IPS-20b (cell line): ENCODE measurements at regions not wholly inside any gene's neighbourhood (a gene's known extent, or its start where the extent isn't known, plus 50 kb on each side); places are given as distances from the start of the nearest gene placed in this dataset.

Experiments used
- H3K27ac ChIP-seq: one replicate; pipeline ENCODE4 v1.5.1; 2013; ENCODE audit warnings: low read length
- H3K27me3 ChIP-seq: 2 replicates; pipeline ENCODE4 v1.6.1; 2013; ENCODE audit warnings: mild to moderate bottlenecking, low read length, inconsistent platforms; ENCODE audit not compliant: insufficient read depth
- H3K36me3 ChIP-seq: 2 replicates; pipeline ENCODE4 v1.6.1; 2013; ENCODE audit warnings: low read depth, mild to moderate bottlenecking, inconsistent platforms, low read length, moderate library complexity; ENCODE audit not compliant: insufficient read depth
- H3K4me1 ChIP-seq: 2 replicates; pipeline ENCODE4 v1.6.1; 2013; ENCODE audit warnings: mild to moderate bottlenecking, control low read depth, inconsistent platforms, low read length, moderate library complexity; ENCODE audit not compliant: insufficient read depth
- H3K4me3 ChIP-seq: 2 replicates; pipeline ENCODE4 v1.5.1; 2013; ENCODE audit warnings: mild to moderate bottlenecking, low read length, inconsistent platforms
- H3K9ac ChIP-seq: 2 replicates; pipeline ENCODE4 v1.6.1; 2013; ENCODE audit warnings: low read depth, mild to moderate bottlenecking, inconsistent platforms, low read length, moderate library complexity
- H3K9me3 ChIP-seq: 2 replicates; pipeline ENCODE4 v1.6.1; 2013; ENCODE audit warnings: mild to moderate bottlenecking, low read depth, low read length, inconsistent platforms; ENCODE audit not compliant: insufficient read depth

DNA sequence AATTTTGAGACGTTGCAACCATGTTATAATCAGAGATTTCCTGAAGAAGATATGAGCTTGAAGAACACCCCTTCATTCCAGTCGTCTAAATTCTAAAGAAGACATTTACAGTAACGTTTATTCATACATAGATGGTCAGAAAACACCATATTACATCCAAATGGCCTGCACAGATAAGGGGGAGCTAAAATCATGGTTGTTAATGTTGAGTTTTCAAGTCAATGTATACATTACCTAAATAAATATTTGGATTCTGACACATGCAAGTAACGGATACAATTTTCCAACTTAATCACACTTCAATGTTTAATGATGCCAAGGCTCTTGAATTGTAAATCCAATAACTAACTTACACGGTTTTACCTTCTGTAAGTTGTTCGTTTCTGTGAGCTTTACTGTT, 318.4 kb downstream of the SLC6A15 start:
- Histone ChIP-seq H3K9me3 (no peaks in the 10 kb centered on the region), H3K27me3 (no peaks in the 10 kb centered on the region), H3K4me3 (no peak overlapping the region), H3K9ac (no peak overlapping the region), H3K27ac (no peak overlapping the region), H3K36me3 (no peaks in the 10 kb centered on the region), H3K4me1 (peaks cover 11% of the 10 kb centered on the region)

DNA sequence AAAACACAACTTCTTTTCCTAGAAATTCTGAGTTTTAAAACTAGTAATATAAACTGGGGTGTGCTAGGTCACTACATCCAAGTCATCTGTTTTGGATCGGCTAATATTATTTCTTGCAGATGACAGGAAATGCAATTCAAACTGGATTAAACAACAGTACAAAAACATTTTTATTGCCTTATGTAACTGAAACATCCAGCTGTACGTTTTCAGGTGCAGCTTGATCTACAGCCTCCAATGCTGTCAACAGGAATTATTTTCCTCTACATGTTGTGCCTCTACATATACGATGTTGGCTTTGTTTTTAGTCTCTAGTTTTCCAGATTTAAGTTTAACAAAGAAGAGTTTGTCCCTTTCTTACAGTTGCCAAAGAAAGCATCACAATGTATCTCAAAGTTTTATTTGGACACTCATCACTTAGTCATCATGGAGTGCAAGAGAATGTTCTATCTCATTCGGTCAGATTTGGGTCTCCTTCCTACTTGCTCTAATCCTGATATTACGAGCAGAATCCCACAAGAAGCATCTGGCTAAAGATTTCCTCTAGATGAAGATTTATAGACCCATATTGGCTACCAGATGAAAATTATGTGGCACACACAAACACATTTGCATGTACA, 326.7 kb downstream of the SLC6A15 start:
- Histone ChIP-seq H3K27me3 (no peaks in the 10 kb centered on the region), H3K9ac (no peak overlapping the region), H3K9me3 (no peaks in the 10 kb centered on the region), H3K4me3 (no peak overlapping the region), H3K4me1 (no peaks in the 10 kb centered on the region), H3K27ac (no peak overlapping the region), H3K36me3 (no peaks in the 10 kb centered on the region)

DNA sequence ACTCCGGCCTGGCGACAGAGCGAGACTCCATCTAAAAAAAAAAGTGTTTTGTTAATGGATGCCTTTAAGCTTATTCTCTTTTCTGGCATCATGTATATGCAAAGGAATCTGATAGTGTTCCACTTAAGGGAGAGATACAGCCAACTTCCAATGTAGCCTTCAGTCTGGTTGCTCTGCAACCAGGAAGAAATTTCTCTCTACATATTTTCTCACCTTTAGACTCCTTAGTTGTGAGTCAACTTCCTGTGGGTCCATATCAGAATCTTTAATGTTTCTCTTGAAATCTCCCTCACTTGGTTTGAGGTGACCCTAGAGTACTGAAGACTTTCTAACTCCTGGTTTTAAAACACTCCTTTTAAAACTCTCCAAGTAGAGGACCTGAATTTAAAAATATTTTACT, 340.4 kb downstream of the SLC6A15 start:
- no peak overlapping the region for H3K9ac ChIP-seq
- peaks cover 6% of the 10 kb centered on the region; the same call in 1 of the 2 replicates for H3K4me1 ChIP-seq
- no peaks in the 10 kb centered on the region for H3K9me3 ChIP-seq
- no peak overlapping the region for H3K27ac ChIP-seq
- no peaks in the 10 kb centered on the region for H3K36me3 ChIP-seq
- no peaks in the 10 kb centered on the region for H3K27me3 ChIP-seq
- no peak overlapping the region for H3K4me3 ChIP-seq

DNA sequence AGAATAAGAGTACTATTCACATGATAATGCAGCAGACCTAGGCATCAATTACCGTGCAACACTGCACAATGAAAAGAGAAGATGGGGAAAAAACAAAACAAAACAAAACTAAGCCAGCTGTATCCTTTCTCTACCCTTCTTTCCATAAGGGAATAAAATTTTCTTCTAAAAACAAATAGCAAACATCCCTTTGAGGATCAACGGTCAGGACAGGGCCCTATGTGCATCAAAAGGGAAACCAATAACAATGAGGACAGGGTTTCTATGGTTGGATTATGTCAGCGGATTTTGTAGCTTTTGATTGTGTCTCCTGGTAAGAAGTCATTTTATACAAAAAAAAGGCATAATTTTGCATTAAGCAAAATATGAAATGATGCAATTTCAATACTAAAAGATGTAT, 350.3 kb downstream of the SLC6A15 start:
- Histone ChIP-seq H3K4me1 (peaks cover 9% of the 10 kb centered on the region; the same call in 1 of the 2 replicates), H3K36me3 (no peaks in the 10 kb centered on the region), H3K9ac (no peak overlapping the region), H3K27ac (no peak overlapping the region), H3K4me3 (no peak overlapping the region), H3K27me3 (no peaks in the 10 kb centered on the region), H3K9me3 (no peaks in the 10 kb centered on the region; the same call in 1 of the 2 replicates)

DNA sequence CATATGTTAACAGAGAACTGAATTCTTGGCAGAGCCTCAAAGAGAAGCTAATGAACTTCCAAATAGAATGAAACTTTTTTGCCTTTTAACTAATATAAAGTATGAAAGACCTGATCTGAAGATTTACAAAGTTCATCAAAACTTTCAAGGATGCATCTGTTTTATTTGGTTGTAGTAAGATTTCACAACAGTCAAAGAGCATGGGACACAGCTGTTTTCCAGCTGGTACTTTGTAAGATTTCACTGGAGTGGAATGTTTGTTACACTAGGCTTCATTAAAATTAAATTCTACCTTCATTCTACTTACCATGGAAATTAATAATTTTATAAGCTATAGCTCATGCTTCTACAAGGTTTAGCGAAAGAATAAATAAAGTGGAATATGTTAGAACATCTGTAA, 351.2 kb downstream of the SLC6A15 start:
- Histone ChIP-seq H3K27me3 (no peaks in the 10 kb centered on the region), H3K9me3 (no peaks in the 10 kb centered on the region; the same call in 1 of the 2 replicates), H3K36me3 (no peaks in the 10 kb centered on the region), H3K4me1 (peaks cover 9% of the 10 kb centered on the region; the same call in 1 of the 2 replicates), H3K4me3 (no peak overlapping the region), H3K9ac (no peak overlapping the region), H3K27ac (no peak overlapping the region)

DNA sequence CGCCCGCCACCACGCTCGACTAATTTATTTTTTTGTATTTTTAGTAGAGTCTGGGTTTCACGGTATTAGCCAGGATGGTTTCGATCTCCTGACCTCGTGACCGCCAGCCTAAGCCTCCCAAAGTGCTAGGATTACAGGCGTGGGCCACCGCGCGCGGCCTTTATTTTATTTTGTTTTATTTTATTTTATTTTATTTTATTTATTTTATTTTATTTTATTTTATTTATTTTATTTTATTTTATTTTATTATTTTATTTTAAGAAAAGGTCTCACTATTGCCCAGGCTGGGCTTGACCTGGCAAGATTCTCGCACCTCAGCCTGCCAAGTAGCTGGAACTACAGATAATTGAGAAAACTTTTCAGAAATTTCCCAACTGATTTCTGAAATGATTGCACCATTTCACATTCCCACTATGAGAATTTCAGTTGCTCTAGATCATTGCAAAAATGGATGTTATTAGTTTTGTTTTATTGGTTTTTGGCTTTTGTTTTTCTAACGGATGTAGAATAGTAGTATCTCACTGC, 358.3 kb downstream of the SLC6A15 start:
- no peaks in the 10 kb centered on the region for H3K9me3 ChIP-seq
- no peaks in the 10 kb centered on the region for H3K4me1 ChIP-seq
- no peaks in the 10 kb centered on the region for H3K27me3 ChIP-seq
- no peak overlapping the region for H3K9ac ChIP-seq
- H3K4me3 ChIP-seq: no peak overlapping the region
- no peak overlapping the region for H3K27ac ChIP-seq
- H3K36me3 ChIP-seq: no peaks in the 10 kb centered on the region

DNA sequence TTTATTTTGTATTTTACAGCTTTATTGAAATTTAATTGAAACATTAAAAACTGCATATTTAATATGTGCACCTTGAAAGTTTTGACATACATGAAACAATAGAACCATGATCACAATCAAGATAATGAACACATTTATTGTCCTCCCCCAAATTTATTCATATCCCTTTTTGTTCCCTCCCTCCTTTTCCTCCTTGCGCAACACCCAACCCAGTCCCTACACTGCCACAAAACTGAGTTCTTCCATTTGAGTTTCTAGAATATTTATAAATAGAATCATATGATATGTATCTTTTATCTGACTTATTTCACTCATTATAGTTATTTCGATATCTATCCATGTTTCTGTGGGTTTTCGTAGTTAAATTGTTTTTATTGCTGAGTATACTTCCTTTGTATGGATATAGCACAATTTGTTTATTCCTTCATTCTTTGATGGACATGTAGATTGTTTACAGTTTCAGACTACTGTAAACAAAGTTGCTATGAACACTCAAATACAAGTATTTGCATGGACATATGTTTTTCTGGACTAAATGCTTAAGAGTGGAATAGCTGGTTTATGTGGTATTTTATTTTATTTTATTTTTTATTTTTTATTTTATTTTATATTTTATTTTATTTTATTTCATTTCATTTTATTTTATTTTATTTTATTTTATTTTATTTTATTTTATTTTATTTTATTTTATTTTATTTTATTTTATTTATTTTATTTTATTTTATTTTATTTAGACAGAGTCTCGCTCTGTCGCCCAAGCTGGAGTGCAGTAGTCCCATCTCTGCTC, 359.1 kb downstream of the SLC6A15 start:
- Histone ChIP-seq H3K9me3 (no peaks in the 10 kb centered on the region), H3K27ac (no peak overlapping the region), H3K36me3 (no peaks in the 10 kb centered on the region), H3K27me3 (no peaks in the 10 kb centered on the region), H3K9ac (no peak overlapping the region), H3K4me3 (no peak overlapping the region), H3K4me1 (no peaks in the 10 kb centered on the region)

DNA sequence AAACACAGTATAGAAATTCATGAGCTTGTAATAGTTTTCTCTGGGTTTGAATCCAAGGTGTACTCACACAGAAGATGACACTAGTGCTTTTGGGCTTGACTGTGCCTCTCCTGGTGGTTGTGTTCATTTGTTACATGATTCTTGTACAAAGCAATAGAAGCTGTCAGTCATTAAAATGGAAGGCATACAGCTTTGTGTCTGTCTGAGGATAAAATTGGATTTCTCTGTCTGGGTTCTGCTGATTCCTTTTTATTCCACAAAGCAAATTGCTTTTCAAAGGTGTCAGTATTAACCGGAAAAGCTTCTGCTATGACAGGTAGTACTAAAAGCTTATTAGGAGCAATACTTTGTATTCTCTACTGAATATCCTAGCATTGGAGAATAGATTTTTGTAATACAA, 361.2 kb downstream of the SLC6A15 start:
- H3K4me1 ChIP-seq: no peaks in the 10 kb centered on the region
- no peaks in the 10 kb centered on the region for H3K36me3 ChIP-seq
- H3K9me3 ChIP-seq: no peaks in the 10 kb centered on the region
- no peak overlapping the region for H3K27ac ChIP-seq
- no peaks in the 10 kb centered on the region for H3K27me3 ChIP-seq
- no peak overlapping the region for H3K9ac ChIP-seq
- H3K4me3 ChIP-seq: no peak overlapping the region

DNA sequence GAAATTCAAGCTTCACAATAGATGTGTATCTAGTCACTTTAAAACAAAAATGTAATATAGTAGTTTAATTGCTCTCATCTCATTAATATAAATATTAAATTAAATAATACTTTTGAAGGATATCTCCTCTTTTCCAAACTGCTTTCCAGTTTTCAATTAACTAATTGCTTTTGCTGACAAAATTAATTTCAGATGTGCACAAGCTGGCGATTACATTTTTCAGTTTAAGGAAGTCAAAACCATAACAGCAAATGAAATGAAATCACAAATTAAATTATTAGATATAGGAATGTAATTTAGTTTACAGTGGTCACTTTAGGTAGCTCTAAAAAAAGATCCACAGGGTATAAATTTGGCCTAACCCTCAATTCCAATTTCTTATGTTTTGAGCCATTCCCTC, 362.1 kb downstream of the SLC6A15 start:
- H3K4me1 ChIP-seq: no peaks in the 10 kb centered on the region
- no peak overlapping the region for H3K9ac ChIP-seq
- no peak overlapping the region for H3K4me3 ChIP-seq
- no peaks in the 10 kb centered on the region for H3K27me3 ChIP-seq
- no peak overlapping the region for H3K27ac ChIP-seq
- no peaks in the 10 kb centered on the region for H3K36me3 ChIP-seq
- no peaks in the 10 kb centered on the region for H3K9me3 ChIP-seq

DNA sequence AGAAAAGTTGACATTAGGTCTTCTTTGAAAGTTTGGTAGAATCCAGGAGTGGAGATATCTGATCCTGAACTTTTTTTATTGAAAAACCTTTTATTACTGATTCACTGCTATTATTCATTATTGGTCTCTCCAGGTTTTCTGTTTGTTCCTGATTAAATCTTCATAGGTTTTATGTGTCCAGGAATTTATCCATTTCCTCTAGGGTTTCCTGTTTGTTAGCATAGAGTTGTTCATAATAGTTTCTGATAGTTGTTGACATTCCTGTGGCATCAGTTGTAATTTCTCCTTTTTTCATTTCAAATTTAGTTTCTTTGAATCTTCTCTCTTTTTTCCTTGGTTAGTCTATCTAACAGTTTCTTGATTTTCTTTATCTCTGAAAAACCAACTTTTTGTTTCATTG, 370.3 kb downstream of the SLC6A15 start:
- H3K27me3 ChIP-seq: no peaks in the 10 kb centered on the region
- no peaks in the 10 kb centered on the region for H3K36me3 ChIP-seq

DNA sequence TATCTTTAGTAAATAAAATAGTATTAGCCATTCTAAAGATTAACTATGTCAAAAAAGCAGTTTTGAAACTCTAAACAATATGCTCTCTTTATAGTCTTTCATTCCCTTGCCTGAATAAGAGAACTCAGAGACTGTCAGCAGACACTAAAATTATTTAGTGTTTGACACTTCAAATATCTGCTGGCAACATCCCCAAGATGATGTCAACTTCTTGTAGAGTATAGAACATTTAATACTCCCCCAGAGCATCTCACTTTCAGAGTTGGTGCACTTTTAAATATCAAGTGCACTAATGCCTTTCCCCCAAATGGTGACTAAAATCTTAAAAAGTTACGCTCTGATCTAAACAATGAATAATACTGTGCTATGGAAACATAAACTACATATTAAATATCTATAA, 374.9 kb downstream of the SLC6A15 start:
- no peaks in the 10 kb centered on the region for H3K27me3 ChIP-seq
- no peak overlapping the region for H3K27ac ChIP-seq
- no peak overlapping the region for H3K9ac ChIP-seq
- no peaks in the 10 kb centered on the region for H3K4me1 ChIP-seq
- no peak overlapping the region for H3K4me3 ChIP-seq
- H3K36me3 ChIP-seq: no peaks in the 10 kb centered on the region
- H3K9me3 ChIP-seq: no peaks in the 10 kb centered on the region

More for the DNA sequence above, 370.3 kb downstream of the SLC6A15 start:
- Histone ChIP-seq H3K9me3 (no peaks in the 10 kb centered on the region), H3K9ac (no peak overlapping the region), H3K4me3 (no peak overlapping the region), H3K4me1 (no peaks in the 10 kb centered on the region), H3K27ac (no peak overlapping the region)

DNA sequence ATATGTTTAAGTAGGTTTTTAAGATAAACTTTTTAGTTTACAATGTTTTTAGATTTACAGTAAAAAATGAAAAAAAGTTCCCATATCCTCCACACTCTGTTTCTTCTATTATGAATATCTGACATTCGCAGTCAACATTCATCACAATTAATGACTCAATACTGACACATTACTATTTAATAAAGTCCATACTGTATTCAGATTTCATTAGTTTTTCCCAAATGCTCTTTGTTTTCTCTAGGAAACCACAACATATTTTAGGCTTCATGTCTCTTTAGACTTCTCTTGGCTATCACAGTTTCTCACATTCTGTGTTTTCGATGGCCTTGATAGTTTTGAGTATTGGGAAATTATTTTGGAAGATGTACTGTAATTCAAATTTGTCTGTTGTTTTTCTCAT, 399.8 kb downstream of the SLC6A15 start:
- H3K36me3 ChIP-seq: no peaks in the 10 kb centered on the region
- no peak overlapping the region for H3K4me3 ChIP-seq
- no peak overlapping the region for H3K27ac ChIP-seq
- H3K4me1 ChIP-seq: no peaks in the 10 kb centered on the region
- no peaks in the 10 kb centered on the region for H3K9me3 ChIP-seq
- no peaks in the 10 kb centered on the region for H3K27me3 ChIP-seq
- no peak overlapping the region for H3K9ac ChIP-seq
